ENCODE measurements at regions not wholly inside any gene's neighbourhood (a gene's known extent, or its start where the extent isn't known, plus 50 kb on each side); places are given as distances from the start of the nearest gene placed in this dataset.

- no peak for DNase-seq (ENCODE audit: low spot score)
Observed at GRCh38 chr15:62708470-62708869, 334.1 kb upstream of the TPM1 start.

- DNase-seq (ENCODE audit: low spot score) = no peak
Observed at GRCh38 chr15:62709261-62709660, 333.3 kb upstream of the TPM1 start.

GRCh38 chr15:62711691-62712454, 330.7 kb upstream of the TPM1 start:
- DNase-seq (ENCODE audit: low spot score) = no peak

- no peak for DNase-seq (ENCODE audit: low spot score)
Observed at GRCh38 chr15:62712455-62712839, 330.1 kb upstream of the TPM1 start.

- DNase-seq (ENCODE audit: low spot score) = no peak
Observed at GRCh38 chr15:62715946-62716345, 326.6 kb upstream of the TPM1 start.

GRCh38 chr15:62717496-62717895, 325.1 kb upstream of the TPM1 start:
- DNase-seq (ENCODE audit: low spot score) = no peak

- no peak for DNase-seq (ENCODE audit: low spot score)
Observed at GRCh38 chr15:62719316-62719715, 323.2 kb upstream of the TPM1 start.

GRCh38 chr15:62722237-62722636, 320.3 kb upstream of the TPM1 start:
- no peak for DNase-seq (ENCODE audit: low spot score)

GRCh38 chr15:62726461-62726860, 316.1 kb upstream of the TPM1 start:
- no peak for DNase-seq (ENCODE audit: low spot score)

- no peak for DNase-seq (ENCODE audit: low spot score)
Observed at GRCh38 chr15:62727501-62727900, 315.0 kb upstream of the TPM1 start.

GRCh38 chr15:62730825-62731224, 311.7 kb upstream of the TPM1 start:
- no peak for DNase-seq (ENCODE audit: low spot score)

- DNase-seq (ENCODE audit: low spot score) = no peak
Observed at GRCh38 chr15:62732078-62732477, 310.5 kb upstream of the TPM1 start.

- no peak for DNase-seq (ENCODE audit: low spot score)
Observed at GRCh38 chr15:62734706-62735105, 307.8 kb upstream of the TPM1 start.

GRCh38 chr15:62736756-62737155, 305.8 kb upstream of the TPM1 start:
- DNase-seq (ENCODE audit: low spot score) = no peak

- no peak for DNase-seq (ENCODE audit: low spot score)
Observed at GRCh38 chr15:62737551-62737950, 305.0 kb upstream of the TPM1 start.

- DNase-seq (ENCODE audit: low spot score) = no peak
Observed at GRCh38 chr15:62739082-62739481, 303.5 kb upstream of the TPM1 start.

- no peak for DNase-seq (ENCODE audit: low spot score)
Observed at GRCh38 chr15:62739507-62739906, 303.0 kb upstream of the TPM1 start.

GRCh38 chr15:62740141-62741004, 302.2 kb upstream of the TPM1 start:
- DNase-seq (ENCODE audit: low spot score) = no peak

- no peak for DNase-seq (ENCODE audit: low spot score)
Observed at GRCh38 chr15:62741106-62741505, 301.4 kb upstream of the TPM1 start.

GRCh38 chr15:62742409-62743171, 300.0 kb upstream of the TPM1 start:
- no peak for DNase-seq (ENCODE audit: low spot score)

GRCh38 chr15:62745621-62746225, 296.8 kb upstream of the TPM1 start:
- DNase-seq (ENCODE audit: low spot score) = no peak

- no peak for DNase-seq (ENCODE audit: low spot score)
Observed at GRCh38 chr15:62748196-62748595, 294.4 kb upstream of the TPM1 start.
